Endodermal cell (in vitro differentiated cells): ENCODE measurements at regions not wholly inside any gene's neighbourhood (a gene's known extent, or its start where the extent isn't known, plus 50 kb on each side); places are given as distances from the start of the nearest gene placed in this dataset.
"Not testable (repeated sequence)": the region's sequence is repeated elsewhere in the genome, so short reads cannot be mapped to it uniquely, and the experiment has no call there.

Experiments
- DNase-seq: peaks from one replicate; pipeline ENCODE4 v3.0.0-alpha.2; 2017
- H3K27ac ChIP-seq: 2 replicates; pipeline ENCODE4 v1.5.1; 2013; ENCODE audit warnings: mild to moderate bottlenecking, low read depth, low read length, moderate library complexity
- H3K27me3 ChIP-seq: 2 replicates; pipeline ENCODE4 v1.6.1; 2013; ENCODE audit warnings: mild to moderate bottlenecking, low read length, moderate library complexity; ENCODE audit not compliant: insufficient read depth, control insufficient read depth, poor library complexity, severe bottlenecking
- H3K36me3 ChIP-seq: 2 replicates; pipeline ENCODE4 v1.7.0; 2013; ENCODE audit warnings: mild to moderate bottlenecking, low read length, moderate library complexity; ENCODE audit not compliant: control insufficient read depth, insufficient read depth
- H3K4me1 ChIP-seq: one replicate; pipeline ENCODE4 v1.7.0; 2013; ENCODE audit warnings: low read length; ENCODE audit not compliant: control insufficient read depth, insufficient read depth
- H3K4me3 ChIP-seq: 2 replicates; pipeline ENCODE4 v1.5.1; 2013; ENCODE audit warnings: mild to moderate bottlenecking, low read length, moderate library complexity
- H3K9ac ChIP-seq: 2 replicates; pipeline ENCODE4 v1.6.1; 2013; ENCODE audit warnings: mild to moderate bottlenecking, low read length, moderate library complexity; ENCODE audit not compliant: poor library complexity, severe bottlenecking; ENCODE audit errors: extremely low read depth
- H3K9me3 ChIP-seq: 2 replicates; pipeline ENCODE4 v1.6.1; 2013; ENCODE audit warnings: mild to moderate bottlenecking, low read length, moderate library complexity; ENCODE audit not compliant: control insufficient read depth
- H3K27ac Mint-ChIP-seq: 2 replicates; pipeline ENCODE4 v1.8.0; 2020; ENCODE audit warnings: mixed read lengths
- H3K27me3 Mint-ChIP-seq: 2 replicates; pipeline ENCODE4 v1.8.0; 2021; ENCODE audit warnings: mild to moderate bottlenecking, mixed read lengths; ENCODE audit not compliant: insufficient read depth
- H3K36me3 Mint-ChIP-seq: 2 replicates; pipeline ENCODE4 v1.8.0; 2020; ENCODE audit warnings: low read depth, mixed read lengths
- H3K4me1 Mint-ChIP-seq: 2 replicates; pipeline ENCODE4 v1.8.0; 2020; ENCODE audit warnings: mixed read lengths
- H3K4me3 Mint-ChIP-seq: 2 replicates; pipeline ENCODE4 v1.8.0; 2020; ENCODE audit warnings: mild to moderate bottlenecking, moderate library complexity, mixed read lengths
- H3K9me3 Mint-ChIP-seq: 2 replicates; pipeline ENCODE4 v1.8.0; 2020; ENCODE audit warnings: mild to moderate bottlenecking, mixed read lengths
- WGBS, 2 experiments: methylation state at CpG; one replicate each; pipeline versions ENCODE4 v1.1.5 to v1.1.7; 2013; ENCODE audit warnings: missing lambda C conversion rate in 2 of 2, mixed read lengths in 1 of 2; ENCODE audit not compliant: insufficient coverage in 1 of 2, insufficient read length in 1 of 2; 5-methylcytosine and 5-hydroxymethylcytosine counted together
- TF ChIP-seq, protein P1 (sequence below): fragments of 200-600 bp; sonication (generic); conservative IDR thresholded peaks from 2 replicates; pipeline ENCODE4 v1.5.0; 2021; ENCODE audit warnings: antibody characterized with exemption, mild to moderate bottlenecking

DNA sequence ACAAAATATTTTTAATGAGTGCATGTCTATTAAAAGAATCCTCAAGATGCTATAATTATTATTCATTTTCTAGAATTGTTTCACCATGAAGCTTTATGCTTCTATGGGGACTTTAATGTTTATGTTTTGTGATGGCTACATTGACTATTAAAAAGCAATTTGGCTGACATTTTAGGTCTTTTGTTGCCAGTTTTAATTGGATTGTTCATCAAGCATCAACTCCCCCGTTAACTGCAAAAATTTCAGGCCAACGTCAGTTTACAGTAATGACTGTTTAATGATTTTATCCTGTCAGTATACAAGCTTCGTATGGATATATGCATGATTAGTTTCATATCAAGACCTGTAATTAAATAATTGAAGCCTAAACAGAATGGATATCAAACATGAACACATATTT, 422.8 kb downstream of the SH2D1A start:
- Histone ChIP-seq H3K9me3 (no peaks in the 10 kb centered on the region), H3K4me3 (no peak overlapping the region), H3K9ac (no peak overlapping the region), H3K36me3 (no peaks in the 10 kb centered on the region), H3K4me1 (no peaks in the 10 kb centered on the region), H3K27me3 (no peaks in the 10 kb centered on the region), H3K27ac (no peak overlapping the region)
- Mint-ChIP-seq H3K27me3 (no peaks in the 10 kb centered on the region), H3K4me1 (no peaks in the 10 kb centered on the region), H3K9me3 (no peaks in the 10 kb centered on the region), H3K4me3 (no peak overlapping the region), H3K36me3 (no peaks in the 10 kb centered on the region), H3K27ac (no peak overlapping the region)
- DNase-seq, result no peak
- WGBS, 2 experiments, result 94% methylated on average over 2 of the region's 3 CpGs; no CpG with 5 or more reads in 1 of the 2 experiments
- TF ChIP-seq, protein P1, sequence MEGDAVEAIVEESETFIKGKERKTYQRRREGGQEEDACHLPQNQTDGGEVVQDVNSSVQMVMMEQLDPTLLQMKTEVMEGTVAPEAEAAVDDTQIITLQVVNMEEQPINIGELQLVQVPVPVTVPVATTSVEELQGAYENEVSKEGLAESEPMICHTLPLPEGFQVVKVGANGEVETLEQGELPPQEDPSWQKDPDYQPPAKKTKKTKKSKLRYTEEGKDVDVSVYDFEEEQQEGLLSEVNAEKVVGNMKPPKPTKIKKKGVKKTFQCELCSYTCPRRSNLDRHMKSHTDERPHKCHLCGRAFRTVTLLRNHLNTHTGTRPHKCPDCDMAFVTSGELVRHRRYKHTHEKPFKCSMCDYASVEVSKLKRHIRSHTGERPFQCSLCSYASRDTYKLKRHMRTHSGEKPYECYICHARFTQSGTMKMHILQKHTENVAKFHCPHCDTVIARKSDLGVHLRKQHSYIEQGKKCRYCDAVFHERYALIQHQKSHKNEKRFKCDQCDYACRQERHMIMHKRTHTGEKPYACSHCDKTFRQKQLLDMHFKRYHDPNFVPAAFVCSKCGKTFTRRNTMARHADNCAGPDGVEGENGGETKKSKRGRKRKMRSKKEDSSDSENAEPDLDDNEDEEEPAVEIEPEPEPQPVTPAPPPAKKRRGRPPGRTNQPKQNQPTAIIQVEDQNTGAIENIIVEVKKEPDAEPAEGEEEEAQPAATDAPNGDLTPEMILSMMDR, result no peak

- no peak for DNase-seq
- no peaks in the 10 kb centered on the region for H3K4me1 Mint-ChIP-seq
- WGBS, 2 experiments, result 91% methylated on average over 1 of the region's 2 CpGs; no CpG with 5 or more reads in 1 of the 2 experiments
Observed at GRCh38 chrX:124771292-124771691, 424.9 kb downstream of the SH2D1A start.

GRCh38 chrX:124788253-124788652, 441.9 kb downstream of the SH2D1A start:
- H3K27ac ChIP-seq, H3K27ac Mint-ChIP-seq, H3K27me3 Mint-ChIP-seq, H3K36me3 Mint-ChIP-seq, H3K4me1 Mint-ChIP-seq, H3K4me3 Mint-ChIP-seq, H3K4me1 ChIP-seq, H3K9ac ChIP-seq, H3K9me3 ChIP-seq, H3K27me3 ChIP-seq, H3K4me3 ChIP-seq, H3K36me3 ChIP-seq, DNase-seq: not testable (repeated sequence)
- 96% methylated on average over 4 of the region's 4 CpGs; no CpG with 5 or more reads in 1 of the 2 experiments for WGBS, 2 experiments
- peaks cover 23% of the 10 kb centered on the region for H3K9me3 Mint-ChIP-seq

More at GRCh38 chrX:124771292-124771691, 424.9 kb downstream of the SH2D1A start:
- H3K9me3 Mint-ChIP-seq, result no peaks in the 10 kb centered on the region
- Histone ChIP-seq H3K27ac (no peak overlapping the region), H3K4me1 (no peaks in the 10 kb centered on the region), H3K9ac (no peak overlapping the region), H3K4me3 (no peak overlapping the region), H3K36me3 (no peaks in the 10 kb centered on the region), H3K9me3 (no peaks in the 10 kb centered on the region), H3K27me3 (no peaks in the 10 kb centered on the region)
- H3K36me3 Mint-ChIP-seq, result no peaks in the 10 kb centered on the region
- no peak overlapping the region for H3K27ac Mint-ChIP-seq
- H3K27me3 Mint-ChIP-seq, result no peaks in the 10 kb centered on the region
- no peak overlapping the region for H3K4me3 Mint-ChIP-seq
- TF ChIP-seq, protein P1, result no peak

- H3K36me3 ChIP-seq, H3K9ac ChIP-seq, H3K9me3 ChIP-seq, H3K27ac ChIP-seq, H3K27ac Mint-ChIP-seq, H3K27me3 ChIP-seq, H3K27me3 Mint-ChIP-seq, H3K4me3 Mint-ChIP-seq, DNase-seq, H3K4me1 ChIP-seq, H3K4me1 Mint-ChIP-seq, H3K4me3 ChIP-seq, H3K36me3 Mint-ChIP-seq: not testable (repeated sequence)
- 93% methylated on average over 1 of the region's 1 CpG; no CpG with 5 or more reads in 1 of the 2 experiments for WGBS, 2 experiments
- peaks cover 23% of the 10 kb centered on the region for H3K9me3 Mint-ChIP-seq
Observed at GRCh38 chrX:124789874-124790273, 443.5 kb downstream of the SH2D1A start.
